ENCODE measurements at regions not wholly inside any gene's neighbourhood (a gene's known extent, or its start where the extent isn't known, plus 50 kb on each side); places are given as distances from the start of the nearest gene placed in this dataset.

GRCh38 chr22:27614006-27614649 is 187.4 kb downstream of the MN1 start:
- no peak for DNase-seq

GRCh38 chr22:27614650-27615007 is 186.9 kb downstream of the MN1 start:
- no peak for DNase-seq

- no peak for DNase-seq
Measured at GRCh38 chr22:27615408-27615807, 186.1 kb downstream of the MN1 start.

GRCh38 chr22:27616033-27616432 is 185.5 kb downstream of the MN1 start:
- no peak for DNase-seq

- DNase-seq, result no peak
Measured at GRCh38 chr22:27617214-27617881, 184.2 kb downstream of the MN1 start.

- no peak for DNase-seq
Measured at GRCh38 chr22:27620367-27621154, 181.0 kb downstream of the MN1 start.

- no peak for DNase-seq
Measured at GRCh38 chr22:27621486-27622070, 180.0 kb downstream of the MN1 start.

- no peak for DNase-seq
Measured at GRCh38 chr22:27624042-27624441, 177.5 kb downstream of the MN1 start.

- no peak for DNase-seq
Measured at GRCh38 chr22:27624705-27625104, 176.9 kb downstream of the MN1 start.

- DNase-seq, result no peak
Measured at GRCh38 chr22:27625769-27626674, 175.5 kb downstream of the MN1 start.

- DNase-seq, result no peak
Measured at GRCh38 chr22:27626675-27627443, 174.7 kb downstream of the MN1 start.

GRCh38 chr22:27627444-27627833 is 174.1 kb downstream of the MN1 start:
- DNase-seq, result no peak

- no peak for DNase-seq
Measured at GRCh38 chr22:27627901-27628300, 173.7 kb downstream of the MN1 start.

GRCh38 chr22:27628341-27628740 is 173.2 kb downstream of the MN1 start:
- no peak for DNase-seq

- no peak for DNase-seq
Measured at GRCh38 chr22:27628891-27629631, 172.5 kb downstream of the MN1 start.

- DNase-seq, result no peak
Measured at GRCh38 chr22:27629908-27630673, 171.5 kb downstream of the MN1 start.

- no peak for DNase-seq
Measured at GRCh38 chr22:27630754-27631153, 170.8 kb downstream of the MN1 start.

- DNase-seq, result no peak
Measured at GRCh38 chr22:27631641-27632040, 169.9 kb downstream of the MN1 start.

GRCh38 chr22:27632451-27633295 is 168.9 kb downstream of the MN1 start:
- no peak for DNase-seq

Data from CD4-positive, alpha-beta T cell treated with Interleukin-21 for 1 hour (primary cell).